GM12891 (cell line): ENCODE measurements at regions not wholly inside any gene's neighbourhood (a gene's known extent, or its start where the extent isn't known, plus 50 kb on each side); places are given as distances from the start of the nearest gene placed in this dataset.

Experiments
- DNase-seq: peaks from one replicate; pipeline ENCODE4 v3.0.0; 2011; ENCODE audit warnings: low spot score; ENCODE audit not compliant: insufficient read length
- FAIRE-seq: peaks from 2 replicates; lab custom pipeline; 2011; peaks lifted over from hg19 to GRCh38; lab: Jason Lieb, UNC
- PAX5 ChIP-seq: IDR thresholded peaks from 2 replicates; pipeline ENCODE4 v1.6.1; 2011; ENCODE audit warnings: low read length, moderate library complexity, mild to moderate bottlenecking; ENCODE audit not compliant: insufficient read depth, severe bottlenecking
- POLR2A ChIP-seq: IDR thresholded peaks from 2 replicates; pipeline ENCODE4 v1.6.1; 2011; ENCODE audit warnings: low read depth, low read length, control low read depth
- POLR2AphosphoS5 ChIP-seq: IDR thresholded peaks from 2 replicates; pipeline ENCODE4 v1.6.1; 2011; ENCODE audit warnings: low read depth, low read length, control low read depth
- POU2F2 ChIP-seq: IDR thresholded peaks from 2 replicates; pipeline ENCODE4 v1.6.1; 2011; ENCODE audit warnings: low read depth, mild to moderate bottlenecking, control low read depth, low read length, moderate library complexity
- SPI1 ChIP-seq: IDR thresholded peaks from 2 replicates; pipeline ENCODE4 v1.6.1; 2011; ENCODE audit warnings: low read depth, low read length, control low read depth
- TAF1 ChIP-seq: IDR thresholded peaks from 2 replicates; pipeline ENCODE4 v1.6.1; 2011; ENCODE audit warnings: low read depth, low read length, control low read depth

- TF ChIP-seq POU2F2 (no peak), PAX5 (no peak), POLR2A (no peak), TAF1 (no peak), SPI1 (no peak), POLR2AphosphoS5 (no peak)
- FAIRE-seq (no peak), DNase-seq (no peak)
Measured at GRCh38 chr13:21979161-21979806, 308.4 kb downstream of the FGF9 start.

- TF ChIP-seq POLR2A (no peak), POLR2AphosphoS5 (no peak), POU2F2 (no peak), SPI1 (no peak), PAX5 (no peak), TAF1 (no peak)
- no peak for DNase-seq
- FAIRE-seq, result no peak
Measured at GRCh38 chr13:21980049-21980448, 309.2 kb downstream of the FGF9 start.

- no peak for FAIRE-seq
- no peak for TF ChIP-seq POLR2AphosphoS5
- TF ChIP-seq PAX5, result no peak
- TF ChIP-seq SPI1, result no peak
- TF ChIP-seq POU2F2, result no peak
- TF ChIP-seq POLR2A, result no peak
- TF ChIP-seq TAF1, result no peak
- no peak for DNase-seq
Measured at GRCh38 chr13:21984156-21984555, 313.3 kb downstream of the FGF9 start.

GRCh38 chr13:21986602-21987001 lies 315.7 kb downstream of the FGF9 start:
- no peak for DNase-seq
- FAIRE-seq, result no peak
- no peak for TF ChIP-seq POLR2A
- no peak for TF ChIP-seq TAF1
- no peak for TF ChIP-seq SPI1
- TF ChIP-seq POU2F2, result no peak
- no peak for TF ChIP-seq POLR2AphosphoS5
- no peak for TF ChIP-seq PAX5

GRCh38 chr13:21987793-21988192 lies 316.9 kb downstream of the FGF9 start:
- DNase-seq, result no peak
- no peak for FAIRE-seq
- no peak for TF ChIP-seq POU2F2
- TF ChIP-seq TAF1, result no peak
- TF ChIP-seq SPI1, result no peak
- no peak for TF ChIP-seq POLR2AphosphoS5
- TF ChIP-seq POLR2A, result no peak
- TF ChIP-seq PAX5, result no peak

- TF ChIP-seq POU2F2 (no peak), SPI1 (no peak), POLR2A (no peak), PAX5 (no peak), POLR2AphosphoS5 (no peak), TAF1 (no peak)
- DNase-seq, result no peak
- FAIRE-seq, result no peak
Measured at GRCh38 chr13:21988624-21989023, 317.8 kb downstream of the FGF9 start.

GRCh38 chr13:21996049-21996448 lies 325.2 kb downstream of the FGF9 start:
- FAIRE-seq (no peak), DNase-seq (no peak)

GRCh38 chr13:21997726-21998125 lies 326.9 kb downstream of the FGF9 start:
- no peak for FAIRE-seq
- no peak for TF ChIP-seq SPI1
- no peak for TF ChIP-seq TAF1
- no peak for TF ChIP-seq POLR2A
- no peak for TF ChIP-seq POU2F2
- TF ChIP-seq POLR2AphosphoS5, result no peak
- no peak for TF ChIP-seq PAX5
- DNase-seq, result no peak

More at GRCh38 chr13:21996049-21996448, 325.2 kb downstream of the FGF9 start:
- TF ChIP-seq TAF1 (no peak), POLR2AphosphoS5 (no peak), PAX5 (no peak), SPI1 (no peak), POLR2A (no peak), POU2F2 (no peak)

GRCh38 chr13:21998279-21998990 lies 327.6 kb downstream of the FGF9 start:
- DNase-seq, result no peak
- no peak for FAIRE-seq
- TF ChIP-seq PAX5, result no peak
- TF ChIP-seq SPI1, result no peak
- no peak for TF ChIP-seq POLR2AphosphoS5
- TF ChIP-seq POLR2A, result no peak
- no peak for TF ChIP-seq POU2F2
- no peak for TF ChIP-seq TAF1
